ENCODE measurements at regions not wholly inside any gene's neighbourhood (a gene's known extent, or its start where the extent isn't known, plus 50 kb on each side); places are given as distances from the start of the nearest gene placed in this dataset.

DNA sequence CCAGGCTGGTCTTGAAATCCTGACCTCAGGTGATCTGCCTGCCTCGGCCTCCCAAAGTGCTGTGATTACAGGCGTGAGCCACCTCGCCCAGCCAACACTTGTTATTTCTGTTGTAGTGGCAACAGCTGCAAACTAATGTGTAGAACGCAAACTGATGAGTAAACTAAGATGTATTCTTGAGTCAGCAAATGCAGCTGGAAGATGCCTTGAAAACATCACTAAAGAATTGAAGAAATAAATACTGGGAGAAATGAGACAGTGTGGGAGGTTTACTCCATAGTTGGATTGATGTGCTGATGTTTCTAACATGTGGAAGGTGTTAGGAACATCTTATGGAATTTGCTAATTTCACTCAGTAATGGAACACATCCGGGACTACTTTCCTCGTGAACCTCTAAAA lies 61.3 kb upstream of the KCNE2 start:
- Histone ChIP-seq H2AFZ (ENCODE audit: low read length) (no peak overlapping the region), H3K4me2 (ENCODE audit: low read depth, low read length) (no peak overlapping the region), H3K4me3 (replicated peaks in 1 of 3; ENCODE audit: insufficient read depth in 1 of 3, low read depth in 2 of 3, low read length in 3 of 3) (no peak overlapping the region), H3K4me1 (ENCODE audit: insufficient read depth, low read length) (peaks cover 6% of the 10 kb centered on the region; the same call in 1 of the 2 replicates), H3K9ac (ENCODE audit: insufficient read depth, low read depth, low read length) (no peak overlapping the region), H3K9me3 (ENCODE audit: low read length) (no peaks in the 10 kb centered on the region), H3K27me3 (ENCODE audit: control insufficient read depth in 1 of 2, insufficient read depth in 2 of 2, low read length in 2 of 2) (0 out of 5 replicates have a peak, but pooled peaks cover 2 to 4% of the 10 kb centered on the region in 2 experiments), H3K79me2 (ENCODE audit: insufficient read depth, low read length) (no peaks in the 10 kb centered on the region), H3K27ac (ENCODE audit: extremely low read length, insufficient read depth, low read length) (no peak overlapping the region), H3K36me3 (replicated peaks in 1 of 2; ENCODE audit: control insufficient read depth in 1 of 2, insufficient read depth in 2 of 2, low read length in 2 of 2) (no peaks in the 10 kb centered on the region), H4K20me1 (ENCODE audit: insufficient read depth, low read length) (no peaks in the 10 kb centered on the region)
- in situ Hi-C loops (cut with HindIII; ENCODE audit: extremely low pct_ligation_motif_present, low pct_unique_long_range_greater_than_20kb) = no loop called here
- ChIA-PET POLR2A (no interaction called here), CTCF (ENCODE audit: low intra/inter-chr PET ratio, low total read pairs) (no interaction called here)
- no peak for ATAC-seq
- intact Hi-C loops (cut with micrococcal nuclease; ENCODE audit: unreplicated experiment) = no loop called here
- no TSS peak for BruUV-seq (replicated peaks)
- no peak for DNase-seq (ENCODE audit: low spot score)
- 34% methylated on average over 6 of the region's 6 CpGs for WGBS (ENCODE audit: low lambda C conversion rate)
- FAIRE-seq = no peak
- TF ChIP-seq RFX3 (CRISPR knock-in tag; IDR thresholded peaks at IDR 0.05) (no peak), CHCHD3 (CRISPR knock-in tag; IDR thresholded peaks at IDR 0.05) (no peak), ZNF510 (CRISPR knock-in tag; IDR thresholded peaks at IDR 0.05; ENCODE audit: low read depth) (no peak), RELA (CRISPR knock-in tag; IDR thresholded peaks at IDR 0.05) (no peak), ZNF674 (CRISPR knock-in tag; IDR thresholded peaks at IDR 0.05; ENCODE audit: low read depth) (no peak), ZBTB7A (CRISPR knock-in tag; IDR thresholded peaks at IDR 0.05) (no peak), HOXA7 (CRISPR knock-in tag; IDR thresholded peaks at IDR 0.05) (no peak), REXO4 (CRISPR knock-in tag; IDR thresholded peaks at IDR 0.05; ENCODE audit: borderline replicate concordance) (no peak), ZNF572 (CRISPR knock-in tag; IDR thresholded peaks at IDR 0.05) (no peak), FOXA1 (IDR thresholded peaks at IDR 0.05) (no peak), FOXA1 (CRISPR knock-in tag; IDR thresholded peaks at IDR 0.05) (no peak), ZNF776 (CRISPR knock-in tag; IDR thresholded peaks at IDR 0.05) (no peak)
- TF ChIP-seq, protein P1, sequence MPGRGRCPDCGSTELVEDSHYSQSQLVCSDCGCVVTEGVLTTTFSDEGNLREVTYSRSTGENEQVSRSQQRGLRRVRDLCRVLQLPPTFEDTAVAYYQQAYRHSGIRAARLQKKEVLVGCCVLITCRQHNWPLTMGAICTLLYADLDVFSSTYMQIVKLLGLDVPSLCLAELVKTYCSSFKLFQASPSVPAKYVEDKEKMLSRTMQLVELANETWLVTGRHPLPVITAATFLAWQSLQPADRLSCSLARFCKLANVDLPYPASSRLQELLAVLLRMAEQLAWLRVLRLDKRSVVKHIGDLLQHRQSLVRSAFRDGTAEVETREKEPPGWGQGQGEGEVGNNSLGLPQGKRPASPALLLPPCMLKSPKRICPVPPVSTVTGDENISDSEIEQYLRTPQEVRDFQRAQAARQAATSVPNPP (CRISPR knock-in tag; IDR thresholded peaks at IDR 0.05) = no peak
- TF ChIP-seq, protein P2, sequence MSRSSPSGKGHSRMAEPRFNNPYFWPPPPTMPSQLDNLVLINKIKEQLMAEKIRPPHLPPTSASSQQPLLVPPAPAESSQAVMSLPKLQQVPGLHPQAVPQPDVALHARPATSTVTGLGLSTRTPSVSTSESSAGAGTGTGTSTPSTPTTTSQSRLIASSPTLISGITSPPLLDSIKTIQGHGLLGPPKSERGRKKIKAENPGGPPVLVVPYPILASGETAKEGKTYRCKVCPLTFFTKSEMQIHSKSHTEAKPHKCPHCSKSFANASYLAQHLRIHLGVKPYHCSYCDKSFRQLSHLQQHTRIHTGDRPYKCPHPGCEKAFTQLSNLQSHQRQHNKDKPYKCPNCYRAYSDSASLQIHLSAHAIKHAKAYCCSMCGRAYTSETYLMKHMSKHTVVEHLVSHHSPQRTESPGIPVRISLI (CRISPR knock-in tag; IDR thresholded peaks at IDR 0.05; ENCODE audit: borderline replicate concordance) = no peak
- TF ChIP-seq, protein P3, sequence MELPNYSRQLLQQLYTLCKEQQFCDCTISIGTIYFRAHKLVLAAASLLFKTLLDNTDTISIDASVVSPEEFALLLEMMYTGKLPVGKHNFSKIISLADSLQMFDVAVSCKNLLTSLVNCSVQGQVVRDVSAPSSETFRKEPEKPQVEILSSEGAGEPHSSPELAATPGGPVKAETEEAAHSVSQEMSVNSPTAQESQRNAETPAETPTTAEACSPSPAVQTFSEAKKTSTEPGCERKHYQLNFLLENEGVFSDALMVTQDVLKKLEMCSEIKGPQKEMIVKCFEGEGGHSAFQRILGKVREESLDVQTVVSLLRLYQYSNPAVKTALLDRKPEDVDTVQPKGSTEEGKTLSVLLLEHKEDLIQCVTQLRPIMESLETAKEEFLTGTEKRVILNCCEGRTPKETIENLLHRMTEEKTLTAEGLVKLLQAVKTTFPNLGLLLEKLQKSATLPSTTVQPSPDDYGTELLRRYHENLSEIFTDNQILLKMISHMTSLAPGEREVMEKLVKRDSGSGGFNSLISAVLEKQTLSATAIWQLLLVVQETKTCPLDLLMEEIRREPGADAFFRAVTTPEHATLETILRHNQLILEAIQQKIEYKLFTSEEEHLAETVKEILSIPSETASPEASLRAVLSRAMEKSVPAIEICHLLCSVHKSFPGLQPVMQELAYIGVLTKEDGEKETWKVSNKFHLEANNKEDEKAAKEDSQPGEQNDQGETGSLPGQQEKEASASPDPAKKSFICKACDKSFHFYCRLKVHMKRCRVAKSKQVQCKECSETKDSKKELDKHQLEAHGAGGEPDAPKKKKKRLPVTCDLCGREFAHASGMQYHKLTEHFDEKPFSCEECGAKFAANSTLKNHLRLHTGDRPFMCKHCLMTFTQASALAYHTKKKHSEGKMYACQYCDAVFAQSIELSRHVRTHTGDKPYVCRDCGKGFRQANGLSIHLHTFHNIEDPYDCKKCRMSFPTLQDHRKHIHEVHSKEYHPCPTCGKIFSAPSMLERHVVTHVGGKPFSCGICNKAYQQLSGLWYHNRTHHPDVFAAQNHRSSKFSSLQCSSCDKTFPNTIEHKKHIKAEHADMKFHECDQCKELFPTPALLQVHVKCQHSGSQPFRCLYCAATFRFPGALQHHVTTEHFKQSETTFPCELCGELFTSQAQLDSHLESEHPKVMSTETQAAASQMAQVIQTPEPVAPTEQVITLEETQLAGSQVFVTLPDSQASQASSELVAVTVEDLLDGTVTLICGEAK (IDR thresholded peaks at IDR 0.05) = no peak
- TF ChIP-seq, protein P3 (CRISPR knock-in tag; IDR thresholded peaks at IDR 0.05) = no peak

Measured in HepG2 (cell line).